DND-41 (cell line): ENCODE measurements at regions not wholly inside any gene's neighbourhood (a gene's known extent, or its start where the extent isn't known, plus 50 kb on each side); places are given as distances from the start of the nearest gene placed in this dataset.

ENCODE experiments used
- ATAC-seq: fragments of 200-7000 bp; cut with Tn5 transposase; 3 replicates; pipeline ENCODE4 v1.9.1; 2021; ENCODE audit warnings: low read depth; ENCODE audit not compliant: insufficient read depth
- DNase-seq: peaks from one replicate; pipeline ENCODE4 v3.0.0-alpha.2; 2020
- H2AFZ ChIP-seq: 2 replicates; pipeline ENCODE4 v1.6.0; 2012; ENCODE audit warnings: low read depth, low read length
- H3K27ac ChIP-seq: 2 replicates; pipeline ENCODE4 v1.5.1; 2012; ENCODE audit warnings: low read length, inconsistent platforms
- H3K27me3 ChIP-seq: fragments of 200-600 bp; sonication (generic); 2 replicates; pipeline ENCODE4 v1.6.0; 2012; ENCODE audit warnings: low read length, mild to moderate bottlenecking, inconsistent platforms; ENCODE audit not compliant: insufficient read depth, poor library complexity
- H3K36me3 ChIP-seq: 2 replicates; pipeline ENCODE4 v1.5.1; 2012; ENCODE audit warnings: low read length, inconsistent platforms; ENCODE audit not compliant: insufficient read depth
- H3K4me1 ChIP-seq: 2 replicates; pipeline ENCODE4 v1.5.1; 2012; ENCODE audit warnings: mild to moderate bottlenecking, low read length; ENCODE audit not compliant: insufficient read depth
- H3K4me2 ChIP-seq: 2 replicates; pipeline ENCODE4 v1.6.0; 2012; ENCODE audit warnings: mild to moderate bottlenecking, moderate library complexity, low read length, inconsistent platforms; ENCODE audit not compliant: insufficient read depth
- H3K4me3 ChIP-seq, 2 experiments: fragments of 200-600 bp in 1 of 2; shearing (Covaris generic) in 1 of 2; 2 replicates each; pipeline ENCODE4 v1.5.1; 2012 to 2016; ENCODE audit warnings: inconsistent platforms in 2 of 2, low read length in 2 of 2, mild to moderate bottlenecking in 2 of 2, low read depth in 1 of 2, moderate library complexity in 1 of 2
- H3K79me2 ChIP-seq: 2 replicates; pipeline ENCODE4 v1.6.0; 2012; ENCODE audit warnings: low read length, inconsistent platforms; ENCODE audit not compliant: insufficient read depth
- H3K9ac ChIP-seq: 2 replicates; pipeline ENCODE4 v1.6.0; 2012; ENCODE audit warnings: low read depth, mild to moderate bottlenecking, inconsistent platforms, low read length, moderate library complexity
- H3K9me3 ChIP-seq: 2 replicates; pipeline ENCODE4 v1.5.1; 2012; ENCODE audit warnings: low read length, moderate library complexity, mild to moderate bottlenecking, inconsistent platforms; ENCODE audit not compliant: insufficient read depth, severe bottlenecking
- H4K20me1 ChIP-seq: 2 replicates; pipeline ENCODE4 v1.6.0; 2012; ENCODE audit warnings: low read length; ENCODE audit not compliant: insufficient read depth
- CTCF ChIP-seq: IDR thresholded peaks from 2 replicates; pipeline ENCODE4 v1.5.1; 2012; ENCODE audit warnings: borderline replicate concordance, low read length, moderate library complexity, mild to moderate bottlenecking; ENCODE audit not compliant: poor library complexity, severe bottlenecking; ENCODE audit errors: extremely low read depth
- EZH2 ChIP-seq: IDR thresholded peaks from 3 replicates; pipeline ENCODE4 v1.6.1; 2012; ENCODE audit warnings: borderline replicate concordance, low read depth, mild to moderate bottlenecking, moderate library complexity, low read length, inconsistent platforms; ENCODE audit not compliant: severe bottlenecking

GRCh38 chr6:166719019-166719418 is 92.0 kb upstream of the RPS6KA2 start:
- no peak overlapping the region for H3K4me3 ChIP-seq
- no peak overlapping the region for H3K4me2 ChIP-seq
- H3K27me3 ChIP-seq = peaks cover 9% of the 10 kb centered on the region
- H4K20me1 ChIP-seq = no peaks in the 10 kb centered on the region
- TF ChIP-seq EZH2 = no peak
- TF ChIP-seq CTCF = no peak
- no peaks in the 10 kb centered on the region for H3K36me3 ChIP-seq
- H3K9ac ChIP-seq = no peak overlapping the region
- DNase-seq = no peak
- H3K27ac ChIP-seq = no peak overlapping the region
- H2AFZ ChIP-seq = no peak overlapping the region
- H3K9me3 ChIP-seq = no peaks in the 10 kb centered on the region
- H3K4me1 ChIP-seq = no peaks in the 10 kb centered on the region
- ATAC-seq = no peak
- no peaks in the 10 kb centered on the region for H3K79me2 ChIP-seq

DNA sequence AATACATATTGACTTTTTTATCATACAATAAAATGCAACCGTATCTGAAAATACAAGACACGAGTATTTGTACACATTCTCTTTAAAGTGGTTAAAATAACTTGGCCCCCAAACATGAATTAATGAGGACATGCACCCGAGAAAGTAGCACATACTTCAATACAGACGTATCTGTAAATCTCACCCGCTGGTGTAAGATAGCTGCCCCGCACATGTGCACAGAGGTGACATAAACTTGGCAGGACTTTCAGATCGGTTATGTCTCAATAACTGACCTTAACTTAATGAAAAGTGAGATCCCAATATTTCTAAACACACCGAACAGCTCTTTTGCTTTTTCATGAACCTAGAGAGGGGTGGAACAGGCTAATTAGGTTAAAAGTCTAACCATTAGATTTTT is 91.5 kb upstream of the RPS6KA2 start:
- Histone ChIP-seq H3K9me3 (no peaks in the 10 kb centered on the region), H3K9ac (no peak overlapping the region), H3K4me3 (no peak overlapping the region), H4K20me1 (no peaks in the 10 kb centered on the region), H3K27me3 (peaks cover 9% of the 10 kb centered on the region), H3K79me2 (no peaks in the 10 kb centered on the region), H3K27ac (no peak overlapping the region), H2AFZ (no peak overlapping the region), H3K4me1 (no peaks in the 10 kb centered on the region), H3K4me2 (no peak overlapping the region), H3K36me3 (no peaks in the 10 kb centered on the region)
- TF ChIP-seq CTCF (no peak), EZH2 (no peak)
- ATAC-seq (no peak), DNase-seq (no peak)

DNA sequence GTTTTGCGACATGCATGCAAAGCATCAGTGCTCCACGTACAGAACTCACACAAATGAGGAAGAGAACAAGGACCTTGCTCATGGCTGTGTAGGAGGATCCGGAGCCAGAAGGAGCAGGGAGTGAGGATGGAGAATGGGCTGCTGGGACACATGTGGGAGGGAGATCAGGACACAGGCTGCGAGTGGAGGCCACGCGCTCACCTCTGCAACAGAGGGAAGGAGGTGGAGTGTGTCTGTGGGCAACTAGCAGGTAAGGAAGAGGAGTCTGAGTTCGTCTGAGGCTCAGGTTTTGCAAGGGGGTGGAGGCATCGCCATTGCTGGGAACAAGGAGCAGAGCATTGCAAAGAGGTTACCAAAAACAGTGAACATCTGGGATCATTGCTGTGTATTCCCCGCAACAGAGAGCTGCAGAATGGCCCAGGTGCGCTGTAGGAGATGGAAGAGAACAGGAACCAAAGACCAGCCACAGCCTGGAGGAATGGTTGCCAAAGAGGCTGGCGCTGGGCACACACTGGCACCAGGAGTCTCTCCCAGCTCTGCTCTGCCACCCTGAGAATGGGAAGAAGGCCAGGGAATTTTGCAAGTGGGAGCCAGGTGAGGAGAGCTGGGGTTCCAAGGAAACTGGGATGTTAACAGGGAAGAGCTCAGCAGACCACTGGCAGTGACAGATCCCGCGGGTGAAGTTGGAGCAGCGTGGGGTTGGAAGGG is 90.0 kb upstream of the RPS6KA2 start:
- no peaks in the 10 kb centered on the region for H3K4me1 ChIP-seq
- no peak overlapping the region for H3K4me2 ChIP-seq
- H3K4me3 ChIP-seq = no peak overlapping the region
- DNase-seq = no peak
- no peaks in the 10 kb centered on the region for H4K20me1 ChIP-seq
- H3K9me3 ChIP-seq = no peaks in the 10 kb centered on the region
- no peak for ATAC-seq
- H3K9ac ChIP-seq = no peak overlapping the region
- H3K79me2 ChIP-seq = no peaks in the 10 kb centered on the region
- no peak overlapping the region for H3K27ac ChIP-seq
- no peaks in the 10 kb centered on the region for H3K36me3 ChIP-seq
- H2AFZ ChIP-seq = no peak overlapping the region
- H3K27me3 ChIP-seq = peaks cover 11% of the 10 kb centered on the region
- TF ChIP-seq CTCF (no peak), EZH2 (no peak)

- Histone ChIP-seq H4K20me1 (no peaks in the 10 kb centered on the region), H3K9ac (no peak overlapping the region), H3K36me3 (no peaks in the 10 kb centered on the region), H3K79me2 (no peaks in the 10 kb centered on the region), H3K27me3 (peaks cover 11% of the 10 kb centered on the region), H3K4me1 (no peaks in the 10 kb centered on the region), H3K27ac (no peak overlapping the region), H2AFZ (no peak overlapping the region), H3K4me2 (no peak overlapping the region), H3K4me3 (no peak overlapping the region), H3K9me3 (no peaks in the 10 kb centered on the region)
- no peak for DNase-seq
- TF ChIP-seq EZH2 (no peak), CTCF (no peak)
- no peak for ATAC-seq
Observed at GRCh38 chr6:166715992-166716391, 88.9 kb upstream of the RPS6KA2 start.
